Activated CD8-positive, alpha-beta T cell treated with anti-CD3 and anti-CD28 coated beads for 36 hours (primary cell): ENCODE measurements at regions not wholly inside any gene's neighbourhood (a gene's known extent, or its start where the extent isn't known, plus 50 kb on each side); places are given as distances from the start of the nearest gene placed in this dataset.

Experiments used
- ATAC-seq: fragments of 200-7000 bp; cut with Tn5 transposase; one replicate; pipeline ENCODE4 v1.10.0; 2021; ENCODE audit warnings: mild to moderate bottlenecking, moderate library complexity
- CTCF ChIA-PET: fragments of 350-600 bp; sonication (Branson Sonifier 250); formaldehyde crosslinking; loops from one replicate; lab custom pipeline; 2021; ENCODE audit warnings: antibody characterized with exemption; lab: Charles Lee
- POLR2A ChIA-PET: fragments of 350-600 bp; sonication (Branson Sonifier 250); formaldehyde crosslinking; loops from one replicate; lab custom pipeline; 2021; ENCODE audit warnings: antibody characterized with exemption; lab: Charles Lee
- DNase-seq: peaks from one replicate; pipeline ENCODE4 v3.0.0-alpha.2; 2020
- H3K27ac Mint-ChIP-seq: one replicate; pipeline ENCODE4 v1.8.0; 2021; ENCODE audit warnings: mild to moderate bottlenecking, mixed read lengths
- H3K27me3 Mint-ChIP-seq: one replicate; pipeline ENCODE4 v1.8.0; 2021; ENCODE audit warnings: mixed read lengths
- H3K36me3 Mint-ChIP-seq: one replicate; pipeline ENCODE4 v1.8.0; 2021; ENCODE audit warnings: low read depth, mixed read lengths
- H3K4me1 Mint-ChIP-seq: one replicate; pipeline ENCODE4 v1.8.0; 2021; ENCODE audit warnings: low read depth, mixed read lengths
- H3K4me3 Mint-ChIP-seq: one replicate; pipeline ENCODE4 v1.8.0; 2021; ENCODE audit warnings: mild to moderate bottlenecking, moderate library complexity, mixed read lengths
- H3K9me3 Mint-ChIP-seq: one replicate; pipeline ENCODE4 v1.8.0; 2021; ENCODE audit warnings: mixed read lengths
- intact Hi-C: fragments of 100-400 bp; cut with micrococcal nuclease; formaldehyde crosslinking; loops from one replicate; pipeline ENCODE4 v1.10.0; 2022
- TF ChIP-seq, protein P1 (sequence below): fragments of 200-600 bp; IDR thresholded peaks from one replicate; pipeline ENCODE4 v1.8.0; 2022; ENCODE audit warnings: antibody characterized with exemption, mild to moderate bottlenecking

DNA sequence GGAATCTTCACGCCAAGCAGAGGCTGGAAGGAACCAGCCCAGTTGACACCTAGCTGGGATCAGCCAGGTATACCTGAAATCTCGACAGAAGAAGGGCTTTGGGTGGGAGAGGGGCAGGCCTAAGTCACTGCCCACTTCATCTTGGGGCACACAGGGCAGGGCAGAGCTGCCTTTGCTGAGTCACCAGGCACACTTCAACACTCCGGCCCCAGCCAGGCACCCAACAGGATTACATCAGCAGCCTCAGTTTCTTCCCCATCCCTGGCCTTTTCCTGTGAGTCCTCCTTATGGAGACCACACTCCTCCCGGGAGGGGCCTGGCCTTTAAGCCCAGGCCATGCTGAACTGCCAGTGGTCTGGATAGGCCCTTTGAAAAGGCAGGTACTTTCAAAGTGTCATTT, 201.7 kb upstream of the HS6ST1 start:
- DNase-seq = no peak
- peak; percentile 22 for ATAC-seq
- ChIA-PET CTCF (no interaction called here), POLR2A (no interaction called here)
- TF ChIP-seq, protein P1, sequence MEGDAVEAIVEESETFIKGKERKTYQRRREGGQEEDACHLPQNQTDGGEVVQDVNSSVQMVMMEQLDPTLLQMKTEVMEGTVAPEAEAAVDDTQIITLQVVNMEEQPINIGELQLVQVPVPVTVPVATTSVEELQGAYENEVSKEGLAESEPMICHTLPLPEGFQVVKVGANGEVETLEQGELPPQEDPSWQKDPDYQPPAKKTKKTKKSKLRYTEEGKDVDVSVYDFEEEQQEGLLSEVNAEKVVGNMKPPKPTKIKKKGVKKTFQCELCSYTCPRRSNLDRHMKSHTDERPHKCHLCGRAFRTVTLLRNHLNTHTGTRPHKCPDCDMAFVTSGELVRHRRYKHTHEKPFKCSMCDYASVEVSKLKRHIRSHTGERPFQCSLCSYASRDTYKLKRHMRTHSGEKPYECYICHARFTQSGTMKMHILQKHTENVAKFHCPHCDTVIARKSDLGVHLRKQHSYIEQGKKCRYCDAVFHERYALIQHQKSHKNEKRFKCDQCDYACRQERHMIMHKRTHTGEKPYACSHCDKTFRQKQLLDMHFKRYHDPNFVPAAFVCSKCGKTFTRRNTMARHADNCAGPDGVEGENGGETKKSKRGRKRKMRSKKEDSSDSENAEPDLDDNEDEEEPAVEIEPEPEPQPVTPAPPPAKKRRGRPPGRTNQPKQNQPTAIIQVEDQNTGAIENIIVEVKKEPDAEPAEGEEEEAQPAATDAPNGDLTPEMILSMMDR = no peak
- H3K27ac Mint-ChIP-seq = no peak overlapping the region
- H3K4me3 Mint-ChIP-seq = no peak overlapping the region
- H3K27me3 Mint-ChIP-seq = peaks cover 2% of the 10 kb centered on the region
- H3K9me3 Mint-ChIP-seq = no peaks in the 10 kb centered on the region
- no peaks in the 10 kb centered on the region for H3K36me3 Mint-ChIP-seq
- intact Hi-C loops = no loop called here
- peaks cover 3% of the 10 kb centered on the region for H3K4me1 Mint-ChIP-seq

DNA sequence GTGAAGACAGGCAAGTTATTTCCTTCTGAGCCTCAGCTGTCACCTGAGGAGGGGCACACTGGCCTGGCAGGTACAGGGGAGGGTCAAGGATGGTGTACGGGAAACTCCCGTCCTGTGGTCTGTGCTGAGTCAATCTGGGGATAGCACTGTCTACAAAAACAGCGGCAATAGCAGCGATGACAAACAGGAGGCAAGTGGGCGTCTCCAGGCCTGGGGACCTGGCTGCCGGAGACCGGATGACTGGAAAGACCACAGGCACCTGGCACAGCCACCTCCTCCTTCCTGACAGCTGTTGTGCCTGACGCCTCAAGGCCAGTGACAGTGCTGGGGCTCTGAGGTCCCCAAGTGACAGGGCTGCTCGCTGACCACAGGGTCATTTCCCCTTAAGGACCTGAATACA, 202.1 kb upstream of the HS6ST1 start:
- Mint-ChIP-seq H3K4me3 (no peak overlapping the region), H3K27ac (no peak overlapping the region), H3K36me3 (no peaks in the 10 kb centered on the region), H3K27me3 (peaks cover 2% of the 10 kb centered on the region), H3K4me1 (peaks cover 3% of the 10 kb centered on the region), H3K9me3 (no peaks in the 10 kb centered on the region)
- ChIA-PET CTCF (no interaction called here), POLR2A (no interaction called here)
- intact Hi-C loops = no loop called here
- TF ChIP-seq, protein P1 = no peak
- DNase-seq (peak; percentile 83), ATAC-seq (peak; percentile 91)

DNA sequence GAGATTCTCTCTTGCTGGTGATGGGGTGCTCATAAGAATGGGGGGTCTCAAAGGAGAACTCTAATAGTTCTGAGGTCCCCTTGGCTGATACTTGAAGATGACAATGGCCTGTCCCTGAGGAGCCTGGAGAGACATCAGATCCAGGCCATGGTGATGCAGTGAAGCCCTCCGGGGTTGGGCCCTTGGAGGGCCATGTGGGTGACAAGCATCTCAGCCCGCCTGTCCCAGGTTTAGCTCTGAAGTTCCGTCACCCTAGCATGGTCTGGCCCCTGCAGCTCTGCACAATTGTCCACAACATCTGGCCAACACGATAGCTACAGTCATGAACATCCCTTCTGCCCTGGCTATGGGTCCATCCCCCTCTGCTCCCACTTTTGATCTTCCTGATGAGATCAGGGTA, 202.8 kb upstream of the HS6ST1 start:
- ChIA-PET CTCF (no interaction called here), POLR2A (no interaction called here)
- intact Hi-C loops = no loop called here
- no peak overlapping the region for H3K4me3 Mint-ChIP-seq
- TF ChIP-seq, protein P1 = no peak
- peaks cover 3% of the 10 kb centered on the region for H3K4me1 Mint-ChIP-seq
- DNase-seq (no peak), ATAC-seq (no peak)
- H3K9me3 Mint-ChIP-seq = no peaks in the 10 kb centered on the region
- no peak overlapping the region for H3K27ac Mint-ChIP-seq
- no peaks in the 10 kb centered on the region for H3K36me3 Mint-ChIP-seq
- peaks cover 2% of the 10 kb centered on the region for H3K27me3 Mint-ChIP-seq

DNA sequence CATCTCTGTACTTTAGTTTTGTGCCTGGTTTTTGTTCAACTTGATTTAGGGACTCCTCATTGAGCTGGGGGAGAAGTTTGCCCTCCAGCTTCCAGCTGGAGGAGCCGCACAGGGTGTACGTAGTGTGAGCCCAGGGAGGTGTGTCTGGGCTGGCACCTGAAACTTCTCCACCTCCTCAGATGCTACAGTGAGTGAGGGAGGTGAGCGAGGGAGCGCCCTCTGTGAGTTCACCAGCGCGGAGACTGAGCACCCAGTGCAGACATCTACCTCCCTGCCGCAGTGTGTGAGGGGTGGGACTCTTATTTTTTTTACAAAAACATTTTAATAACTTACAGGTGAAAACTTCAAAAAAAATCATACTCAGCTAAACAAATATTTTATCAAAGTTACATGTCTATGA, 204.2 kb upstream of the HS6ST1 start:
- no peak overlapping the region for H3K27ac Mint-ChIP-seq
- TF ChIP-seq, protein P1 = no peak
- no peaks in the 10 kb centered on the region for H3K36me3 Mint-ChIP-seq
- no peak for ATAC-seq
- H3K9me3 Mint-ChIP-seq = no peaks in the 10 kb centered on the region
- ChIA-PET POLR2A (no interaction called here), CTCF (no interaction called here)
- no peak for DNase-seq
- peaks cover 2% of the 10 kb centered on the region for H3K27me3 Mint-ChIP-seq
- peaks cover 3% of the 10 kb centered on the region for H3K4me1 Mint-ChIP-seq
- intact Hi-C loops = no loop called here
- no peak overlapping the region for H3K4me3 Mint-ChIP-seq

DNA sequence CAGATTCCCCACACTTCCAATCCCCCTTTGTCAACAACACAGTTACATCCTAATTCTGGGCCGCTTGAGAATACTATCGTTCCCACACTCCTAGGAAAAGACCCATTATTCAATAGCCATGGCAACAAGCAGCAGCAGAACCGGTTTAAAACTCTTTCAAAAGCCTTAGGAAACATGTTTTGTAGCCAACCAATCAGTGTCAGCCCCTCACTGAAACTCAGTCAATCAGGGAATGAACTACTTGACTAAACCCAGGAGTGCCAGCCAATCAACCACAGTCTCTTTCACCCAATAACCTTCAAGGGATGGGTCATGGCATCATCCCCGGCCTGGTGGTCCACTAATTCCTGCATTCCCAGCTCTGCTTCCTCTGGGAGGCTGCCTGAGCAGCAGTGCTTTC, 204.8 kb upstream of the HS6ST1 start:
- CTCF ChIA-PET = no interaction called here
- intact Hi-C loops = no loop called here
- DNase-seq = no peak
- H3K4me3 Mint-ChIP-seq = no peak overlapping the region
- no peaks in the 10 kb centered on the region for H3K36me3 Mint-ChIP-seq
- H3K27me3 Mint-ChIP-seq = peaks cover 2% of the 10 kb centered on the region
- POLR2A ChIA-PET = no interaction called here
- no peaks in the 10 kb centered on the region for H3K9me3 Mint-ChIP-seq
- TF ChIP-seq, protein P1 = no peak
- peaks cover 3% of the 10 kb centered on the region for H3K4me1 Mint-ChIP-seq
- no peak for ATAC-seq
- H3K27ac Mint-ChIP-seq = no peak overlapping the region
